GM23338 (cell line): ENCODE measurements at regions not wholly inside any gene's neighbourhood (a gene's known extent, or its start where the extent isn't known, plus 50 kb on each side); places are given as distances from the start of the nearest gene placed in this dataset.

ENCODE experiments used
- ATAC-seq: fragments of 200-7000 bp; cut with Tn5 transposase; 3 replicates; pipeline ENCODE4 v1.9.1; 2020
- DNase-seq: peaks from one replicate; pipeline ENCODE4 v3.0.0-alpha.2; 2015; ENCODE audit warnings: low spot score
- H2AFZ ChIP-seq: fragments of 200-600 bp; sonication (generic); 2 replicates; pipeline ENCODE4 v1.8.0; 2016; ENCODE audit warnings: antibody characterized with exemption, mild to moderate bottlenecking, moderate library complexity
- H3F3A ChIP-seq: fragments of 200-600 bp; sonication (generic); replicated peaks from 2 replicates; pipeline ENCODE4 v1.8.0; 2017; ENCODE audit warnings: antibody characterized with exemption, mixed run types, low read depth
- H3K27ac ChIP-seq: fragments of 200-600 bp; sonication (generic); 2 replicates; pipeline ENCODE4 v1.6.1; 2016; ENCODE audit warnings: low read depth
- H3K27me3 ChIP-seq: fragments of 200-600 bp; sonication (generic); 2 replicates; pipeline ENCODE4 v1.8.0; 2016; ENCODE audit warnings: mild to moderate bottlenecking, mixed run types, moderate library complexity; ENCODE audit not compliant: insufficient read depth
- H3K36me3 ChIP-seq: fragments of 200-600 bp; sonication (generic); 2 replicates; pipeline ENCODE4 v1.8.0; 2016; ENCODE audit warnings: mild to moderate bottlenecking; ENCODE audit not compliant: insufficient read depth
- H3K4me1 ChIP-seq: fragments of 200-600 bp; sonication (generic); 2 replicates; pipeline ENCODE4 v1.8.0; 2016; ENCODE audit warnings: mild to moderate bottlenecking, moderate library complexity; ENCODE audit not compliant: insufficient read depth
- H3K4me2 ChIP-seq: fragments of 200-600 bp; sonication (generic); 2 replicates; pipeline ENCODE4 v1.7.1; 2017; ENCODE audit warnings: mixed run types
- H3K4me3 ChIP-seq: fragments of 200-600 bp; sonication (generic); 2 replicates; pipeline ENCODE4 v1.6.1; 2016; ENCODE audit warnings: mixed run types
- H3K79me2 ChIP-seq: fragments of 200-600 bp; sonication (generic); replicated peaks from 2 replicates; pipeline ENCODE4 v1.8.0; 2017; ENCODE audit warnings: mild to moderate bottlenecking; ENCODE audit not compliant: insufficient read depth
- H3K9me2 ChIP-seq: fragments of 200-600 bp; sonication (generic); 2 replicates; pipeline ENCODE4 v1.8.0; 2017; ENCODE audit not compliant: insufficient read depth
- H4K20me1 ChIP-seq: fragments of 200-600 bp; sonication (generic); replicated peaks from 2 replicates; pipeline ENCODE4 v1.8.0; 2017; ENCODE audit warnings: mild to moderate bottlenecking; ENCODE audit not compliant: insufficient read depth
- H3K27ac Mint-ChIP-seq: 2 replicates; pipeline ENCODE4 v1.8.0; 2020; ENCODE audit warnings: inconsistent platforms, mild to moderate bottlenecking, moderate library complexity, mixed read lengths
- H3K27me3 Mint-ChIP-seq: 3 replicates; pipeline ENCODE4 v1.8.0; 2022; ENCODE audit warnings: low read depth, mild to moderate bottlenecking, moderate library complexity, mixed read lengths, inconsistent platforms; ENCODE audit not compliant: insufficient read depth, poor library complexity
- H3K36me3 Mint-ChIP-seq: 3 replicates; pipeline ENCODE4 v1.8.0; 2021; ENCODE audit warnings: low read depth, mild to moderate bottlenecking, inconsistent platforms, moderate library complexity, mixed read lengths
- H3K4me1 Mint-ChIP-seq: 3 replicates; pipeline ENCODE4 v1.8.0; 2020; ENCODE audit warnings: mild to moderate bottlenecking, inconsistent platforms, mixed read lengths
- H3K4me3 Mint-ChIP-seq: 3 replicates; pipeline ENCODE4 v1.8.0; 2021; ENCODE audit warnings: moderate library complexity, mild to moderate bottlenecking, inconsistent platforms, mixed read lengths
- H3K9me3 Mint-ChIP-seq: 3 replicates; pipeline ENCODE4 v1.8.0; 2020; ENCODE audit warnings: moderate library complexity, mild to moderate bottlenecking, inconsistent platforms, mixed read lengths
- CREB1 ChIP-seq: fragments of 250-450 bp; sonication (Bioruptor Pico); IDR thresholded peaks from 2 replicates; pipeline ENCODE4 v1.5.0; 2020; ENCODE audit warnings: low read depth, mild to moderate bottlenecking, moderate library complexity
- EZH2 ChIP-seq: fragments of 200-600 bp; sonication (generic); IDR thresholded peaks from one replicate; pipeline ENCODE4 v1.8.0; 2017; ENCODE audit warnings: antibody characterized with exemption, mild to moderate bottlenecking, low read depth; ENCODE audit not compliant: unreplicated experiment
- EZH2phosphoT487 ChIP-seq: fragments of 200-600 bp; sonication (generic); IDR thresholded peaks from one replicate; pipeline ENCODE4 v1.8.1; 2018; ENCODE audit warnings: antibody characterized with exemption; ENCODE audit not compliant: unreplicated experiment
- JUNB ChIP-seq: IDR thresholded peaks from one replicate; pipeline ENCODE4 v1.6.1; 2016; ENCODE audit warnings: antibody characterized with exemption; ENCODE audit not compliant: unreplicated experiment
- NANOG ChIP-seq: IDR thresholded peaks from 2 replicates; pipeline ENCODE4 v1.6.1; 2016; ENCODE audit warnings: antibody characterized with exemption, borderline replicate concordance
- POLR2AphosphoS5 ChIP-seq: IDR thresholded peaks from 2 replicates; pipeline ENCODE4 v1.6.1; 2016; ENCODE audit warnings: antibody characterized with exemption, low read depth
- STAT1 ChIP-seq: IDR thresholded peaks from one replicate; pipeline ENCODE4 v1.6.1; 2016; ENCODE audit warnings: antibody characterized with exemption; ENCODE audit not compliant: unreplicated experiment
- ZNF114 ChIP-seq: fragments of 250-450 bp; sonication (Bioruptor Pico); IDR thresholded peaks from 2 replicates; pipeline ENCODE4 v1.5.0; 2020; ENCODE audit warnings: mild to moderate bottlenecking, moderate library complexity
- ZNF331 ChIP-seq: fragments of 250-450 bp; sonication (Bioruptor Pico); IDR thresholded peaks from 2 replicates; pipeline ENCODE4 v1.5.0; 2020; ENCODE audit warnings: low read depth, mild to moderate bottlenecking, moderate library complexity
- TF ChIP-seq, protein P1 (sequence below), 2 experiments: fragments of 200-600 bp in 1 of 2; sonication (generic) in 1 of 2; conservative IDR thresholded peaks; 2 replicates each; pipeline versions ENCODE4 v1.5.1 to v1.6.1; 2016 to 2017; ENCODE audit warnings: antibody characterized with exemption in 2 of 2, low read depth in 2 of 2, mild to moderate bottlenecking in 2 of 2, moderate library complexity in 1 of 2
- TF ChIP-seq, protein P2 (sequence below): IDR thresholded peaks from 2 replicates; pipeline ENCODE4 v1.6.1; 2016; ENCODE audit warnings: antibody characterized with exemption

DNA sequence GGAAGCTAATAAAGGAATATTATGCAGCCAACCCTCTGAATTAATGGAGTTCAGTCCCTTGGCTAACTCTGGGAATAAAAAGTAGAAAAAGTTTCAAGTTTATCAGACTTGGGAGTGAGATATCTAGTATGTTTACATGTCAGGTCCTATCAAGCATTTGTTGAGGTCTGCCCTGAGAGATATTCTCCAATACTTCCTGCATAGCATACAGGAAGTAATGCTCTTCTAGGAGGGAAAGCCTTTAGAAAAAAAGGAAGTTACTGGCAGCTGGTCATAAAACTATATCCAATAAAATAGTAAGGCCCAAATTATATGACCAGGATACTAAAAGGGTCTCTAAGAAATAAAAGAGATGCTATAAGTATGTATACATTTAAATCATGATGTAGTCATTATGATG is 594.1 kb upstream of the FTMT start:
- H3K4me2 ChIP-seq: no peak overlapping the region
- no peaks in the 10 kb centered on the region for H3F3A ChIP-seq
- H3K36me3 Mint-ChIP-seq: no peaks in the 10 kb centered on the region
- no peaks in the 10 kb centered on the region for H3K4me1 Mint-ChIP-seq
- no peaks in the 10 kb centered on the region for H3K79me2 ChIP-seq
- H3K27me3 Mint-ChIP-seq: no peaks in the 10 kb centered on the region
- H4K20me1 ChIP-seq: no peaks in the 10 kb centered on the region
- no peak overlapping the region for H3K4me3 Mint-ChIP-seq
- H3K4me3 ChIP-seq: no peak overlapping the region
- H3K27ac Mint-ChIP-seq: no peak overlapping the region
- H3K9me3 Mint-ChIP-seq: no peaks in the 10 kb centered on the region
- no peaks in the 10 kb centered on the region for H3K27me3 ChIP-seq
- H3K27ac ChIP-seq: no peak overlapping the region
- no peaks in the 10 kb centered on the region for H3K36me3 ChIP-seq
- H2AFZ ChIP-seq: no peak overlapping the region
- ATAC-seq: no peak
- TF ChIP-seq NANOG (no peak), CREB1 (CRISPR knock-in tag) (no peak), ZNF114 (no peak)
- TF ChIP-seq, protein P1, sequence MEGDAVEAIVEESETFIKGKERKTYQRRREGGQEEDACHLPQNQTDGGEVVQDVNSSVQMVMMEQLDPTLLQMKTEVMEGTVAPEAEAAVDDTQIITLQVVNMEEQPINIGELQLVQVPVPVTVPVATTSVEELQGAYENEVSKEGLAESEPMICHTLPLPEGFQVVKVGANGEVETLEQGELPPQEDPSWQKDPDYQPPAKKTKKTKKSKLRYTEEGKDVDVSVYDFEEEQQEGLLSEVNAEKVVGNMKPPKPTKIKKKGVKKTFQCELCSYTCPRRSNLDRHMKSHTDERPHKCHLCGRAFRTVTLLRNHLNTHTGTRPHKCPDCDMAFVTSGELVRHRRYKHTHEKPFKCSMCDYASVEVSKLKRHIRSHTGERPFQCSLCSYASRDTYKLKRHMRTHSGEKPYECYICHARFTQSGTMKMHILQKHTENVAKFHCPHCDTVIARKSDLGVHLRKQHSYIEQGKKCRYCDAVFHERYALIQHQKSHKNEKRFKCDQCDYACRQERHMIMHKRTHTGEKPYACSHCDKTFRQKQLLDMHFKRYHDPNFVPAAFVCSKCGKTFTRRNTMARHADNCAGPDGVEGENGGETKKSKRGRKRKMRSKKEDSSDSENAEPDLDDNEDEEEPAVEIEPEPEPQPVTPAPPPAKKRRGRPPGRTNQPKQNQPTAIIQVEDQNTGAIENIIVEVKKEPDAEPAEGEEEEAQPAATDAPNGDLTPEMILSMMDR (conservative IDR thresholded peaks at IDR 0.05; ENCODE audit: low read depth in 2 of 2): no peak
- TF ChIP-seq, protein P2, sequence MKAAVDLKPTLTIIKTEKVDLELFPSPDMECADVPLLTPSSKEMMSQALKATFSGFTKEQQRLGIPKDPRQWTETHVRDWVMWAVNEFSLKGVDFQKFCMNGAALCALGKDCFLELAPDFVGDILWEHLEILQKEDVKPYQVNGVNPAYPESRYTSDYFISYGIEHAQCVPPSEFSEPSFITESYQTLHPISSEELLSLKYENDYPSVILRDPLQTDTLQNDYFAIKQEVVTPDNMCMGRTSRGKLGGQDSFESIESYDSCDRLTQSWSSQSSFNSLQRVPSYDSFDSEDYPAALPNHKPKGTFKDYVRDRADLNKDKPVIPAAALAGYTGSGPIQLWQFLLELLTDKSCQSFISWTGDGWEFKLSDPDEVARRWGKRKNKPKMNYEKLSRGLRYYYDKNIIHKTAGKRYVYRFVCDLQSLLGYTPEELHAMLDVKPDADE: no peak
- H3K9me2 ChIP-seq: 0 out of 2 replicates have a peak, but pooled peaks cover 2% of the 10 kb centered on the region
- no peak for DNase-seq
- H3K4me1 ChIP-seq: no peaks in the 10 kb centered on the region

DNA sequence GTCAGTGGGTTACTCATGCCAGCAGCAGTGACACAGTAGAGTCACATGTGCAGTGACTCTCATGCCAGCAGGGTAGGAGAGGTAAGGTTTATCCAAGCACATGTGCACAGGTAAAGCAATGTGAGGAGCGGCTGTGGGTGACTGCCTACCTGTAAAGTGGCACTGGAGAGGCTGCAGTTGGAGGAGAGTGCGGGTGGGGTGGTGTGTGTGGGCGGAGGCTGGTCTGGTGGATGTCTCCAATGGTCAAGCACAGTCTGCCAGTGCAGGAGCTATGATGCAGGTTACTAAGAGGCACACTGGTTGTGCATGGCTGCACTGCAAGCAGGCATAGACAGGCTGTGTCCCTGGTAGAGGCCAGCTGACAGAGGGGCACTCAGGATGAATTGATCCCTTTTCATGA is 588.2 kb upstream of the FTMT start:
- H3K79me2 ChIP-seq: no peaks in the 10 kb centered on the region
- DNase-seq: no peak

DNA sequence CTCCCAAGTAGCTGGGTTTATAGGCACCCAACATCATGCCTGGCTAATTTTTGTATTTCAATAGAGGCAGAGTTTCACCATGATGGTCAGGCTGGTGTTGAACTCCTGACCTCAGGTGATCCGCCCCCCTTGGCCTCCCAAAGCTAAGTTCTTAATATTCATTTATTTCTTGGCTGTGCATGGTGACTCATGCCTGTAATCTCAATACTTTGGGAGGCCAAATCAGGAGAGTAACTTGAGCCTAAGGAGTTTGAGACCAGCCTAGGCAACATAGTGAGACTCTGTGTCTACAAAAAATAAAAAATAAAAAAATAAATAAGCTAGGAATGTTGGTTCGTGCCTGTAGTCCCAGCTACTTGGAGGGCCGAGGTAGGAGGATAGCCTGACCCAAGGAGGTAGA is 587.1 kb upstream of the FTMT start:
- no peaks in the 10 kb centered on the region for H3K4me1 ChIP-seq
- ATAC-seq: no peak
- H3K4me3 ChIP-seq: no peak overlapping the region
- H3K27me3 ChIP-seq: no peaks in the 10 kb centered on the region
- no peak overlapping the region for H2AFZ ChIP-seq
- H4K20me1 ChIP-seq: no peaks in the 10 kb centered on the region
- no peak overlapping the region for H3K27ac ChIP-seq
- H3K4me2 ChIP-seq: no peak overlapping the region
- peaks cover 3% of the 10 kb centered on the region for H3K27me3 Mint-ChIP-seq
- H3K4me3 Mint-ChIP-seq: no peak overlapping the region
- no peak overlapping the region for H3K27ac Mint-ChIP-seq
- no peaks in the 10 kb centered on the region for H3K36me3 Mint-ChIP-seq
- no peaks in the 10 kb centered on the region for H3F3A ChIP-seq
- no peaks in the 10 kb centered on the region for H3K79me2 ChIP-seq
- no peaks in the 10 kb centered on the region for H3K9me3 Mint-ChIP-seq
- H3K9me2 ChIP-seq: 0 out of 2 replicates have a peak, but pooled peaks cover 3% of the 10 kb centered on the region
- no peak for DNase-seq
- no peaks in the 10 kb centered on the region for H3K36me3 ChIP-seq
- peaks cover 4% of the 10 kb centered on the region; the same call in 2 of the 3 replicates for H3K4me1 Mint-ChIP-seq
- TF ChIP-seq JUNB (no peak), EZH2 (no peak), POLR2AphosphoS5 (no peak), ZNF331 (CRISPR knock-in tag) (no peak), EZH2phosphoT487 (no peak)

More for the DNA sequence above, 588.2 kb upstream of the FTMT start:
- Mint-ChIP-seq H3K27me3 (peaks cover 3% of the 10 kb centered on the region), H3K4me1 (peaks cover 4% of the 10 kb centered on the region; the same call in 2 of the 3 replicates), H3K27ac (no peak overlapping the region), H3K4me3 (no peak overlapping the region), H3K36me3 (no peaks in the 10 kb centered on the region), H3K9me3 (no peaks in the 10 kb centered on the region)
- H3K4me2 ChIP-seq: no peak overlapping the region
- no peak overlapping the region for H2AFZ ChIP-seq
- H3K9me2 ChIP-seq: 0 out of 2 replicates have a peak, but pooled peaks cover 3% of the 10 kb centered on the region
- H3K4me1 ChIP-seq: no peaks in the 10 kb centered on the region
- H3K27me3 ChIP-seq: no peaks in the 10 kb centered on the region
- no peaks in the 10 kb centered on the region for H4K20me1 ChIP-seq
- no peaks in the 10 kb centered on the region for H3K36me3 ChIP-seq
- H3K27ac ChIP-seq: no peak overlapping the region
- no peaks in the 10 kb centered on the region for H3F3A ChIP-seq
- ATAC-seq: no peak
- H3K4me3 ChIP-seq: no peak overlapping the region
- TF ChIP-seq STAT1: no peak
